ENCODE measurements at regions not wholly inside any gene's neighbourhood (a gene's known extent, or its start where the extent isn't known, plus 50 kb on each side); places are given as distances from the start of the nearest gene placed in this dataset.

- no peak overlapping the region for H3K4me2 ChIP-seq (ENCODE audit: extremely low read depth, insufficient read depth, low read length)
- no peak overlapping the region for H2AFZ ChIP-seq (ENCODE audit: low read length)
- no peak overlapping the region for H3K4me3 ChIP-seq (replicated peaks in 1 of 4; ENCODE audit: control extremely low read depth in 1 of 4, insufficient read depth in 1 of 4, low read depth in 3 of 4, low read length in 4 of 4)
- no peak for DNase-seq (ENCODE audit: low read depth in 2 of 2)
- no peak overlapping the region for H3K27ac ChIP-seq (ENCODE audit: insufficient read depth, low read length)
- no peaks in the 10 kb centered on the region for H3K4me1 ChIP-seq (ENCODE audit: control insufficient read depth, extremely low read depth, insufficient read depth, low read length)
- H3K36me3 ChIP-seq (ENCODE audit: control insufficient read depth, insufficient read depth, low read length): no peaks in the 10 kb centered on the region
- no peaks in the 10 kb centered on the region for H4K20me1 ChIP-seq (ENCODE audit: control insufficient read depth, extremely low read depth, insufficient read depth, low read length)
- H3K27me3 ChIP-seq (ENCODE audit: control insufficient read depth, insufficient read depth, low read length): no peaks in the 10 kb centered on the region
- H3K9ac ChIP-seq (ENCODE audit: insufficient read depth, low read length): no peak overlapping the region
- no peak for TF ChIP-seq EZH2 (IDR thresholded peaks at IDR 0.05; ENCODE audit: low read length, missing control alignments)
- no peak for TF ChIP-seq CTCF (conservative IDR thresholded peaks at IDR 0.05 in 1 of 2, IDR thresholded peaks at IDR 0.05 in 1 of 2; ENCODE audit: low read depth in 1 of 2, low read length in 2 of 2)
- H3K9me3 ChIP-seq (ENCODE audit: control insufficient read depth, insufficient read depth, low read depth, low read length): no peaks in the 10 kb centered on the region
- no peaks in the 10 kb centered on the region for H3K79me2 ChIP-seq (ENCODE audit: control insufficient read depth, insufficient read depth, low read length)
These were observed 213.7 kb upstream of the VCX3A start for GRCh38 chrX:6748595-6748994.

GRCh38 chrX:6738518-6739470 is 203.9 kb upstream of the VCX3A start:
- no peaks in the 10 kb centered on the region for H3K27me3 ChIP-seq (ENCODE audit: control insufficient read depth, insufficient read depth, low read length)
- H2AFZ ChIP-seq (ENCODE audit: low read length): no peak overlapping the region
- no peak overlapping the region for H3K4me3 ChIP-seq (replicated peaks in 1 of 4; ENCODE audit: control extremely low read depth in 1 of 4, insufficient read depth in 1 of 4, low read depth in 3 of 4, low read length in 4 of 4)
- TF ChIP-seq CTCF (conservative IDR thresholded peaks at IDR 0.05 in 1 of 2, IDR thresholded peaks at IDR 0.05 in 1 of 2; ENCODE audit: low read depth in 1 of 2, low read length in 2 of 2) (no peak), EZH2 (IDR thresholded peaks at IDR 0.05; ENCODE audit: low read length, missing control alignments) (no peak)
- no peaks in the 10 kb centered on the region for H3K9me3 ChIP-seq (ENCODE audit: control insufficient read depth, insufficient read depth, low read depth, low read length)
- no peak overlapping the region for H3K4me2 ChIP-seq (ENCODE audit: extremely low read depth, insufficient read depth, low read length)
- no peak for DNase-seq (ENCODE audit: low read depth in 2 of 2)
- H3K79me2 ChIP-seq (ENCODE audit: control insufficient read depth, insufficient read depth, low read length): no peaks in the 10 kb centered on the region
- no peak overlapping the region for H3K9ac ChIP-seq (ENCODE audit: insufficient read depth, low read length)
- H3K27ac ChIP-seq (ENCODE audit: insufficient read depth, low read length): no peak overlapping the region
- no peaks in the 10 kb centered on the region for H3K36me3 ChIP-seq (ENCODE audit: control insufficient read depth, insufficient read depth, low read length)
- no peaks in the 10 kb centered on the region for H4K20me1 ChIP-seq (ENCODE audit: control insufficient read depth, extremely low read depth, insufficient read depth, low read length)
- no peaks in the 10 kb centered on the region for H3K4me1 ChIP-seq (ENCODE audit: control insufficient read depth, extremely low read depth, insufficient read depth, low read length)

GRCh38 chrX:6734844-6735634 is 200.1 kb upstream of the VCX3A start:
- H3K4me2 ChIP-seq (ENCODE audit: extremely low read depth, insufficient read depth, low read length): no peak overlapping the region
- H3K27ac ChIP-seq (ENCODE audit: insufficient read depth, low read length): no peak overlapping the region
- no peaks in the 10 kb centered on the region for H4K20me1 ChIP-seq (ENCODE audit: control insufficient read depth, extremely low read depth, insufficient read depth, low read length)
- TF ChIP-seq EZH2 (IDR thresholded peaks at IDR 0.05; ENCODE audit: low read length, missing control alignments): no peak
- TF ChIP-seq CTCF (conservative IDR thresholded peaks at IDR 0.05 in 1 of 2, IDR thresholded peaks at IDR 0.05 in 1 of 2; ENCODE audit: low read depth in 1 of 2, low read length in 2 of 2): no peak
- H3K9ac ChIP-seq (ENCODE audit: insufficient read depth, low read length): no peak overlapping the region
- H3K27me3 ChIP-seq (ENCODE audit: control insufficient read depth, insufficient read depth, low read length): no peaks in the 10 kb centered on the region
- H3K4me1 ChIP-seq (ENCODE audit: control insufficient read depth, extremely low read depth, insufficient read depth, low read length): no peaks in the 10 kb centered on the region
- no peak overlapping the region for H2AFZ ChIP-seq (ENCODE audit: low read length)
- H3K4me3 ChIP-seq (replicated peaks in 1 of 4; ENCODE audit: control extremely low read depth in 1 of 4, insufficient read depth in 1 of 4, low read depth in 3 of 4, low read length in 4 of 4): no peak overlapping the region
- no peak for DNase-seq (ENCODE audit: low read depth in 2 of 2)
- H3K36me3 ChIP-seq (ENCODE audit: control insufficient read depth, insufficient read depth, low read length): no peaks in the 10 kb centered on the region
- no peaks in the 10 kb centered on the region for H3K79me2 ChIP-seq (ENCODE audit: control insufficient read depth, insufficient read depth, low read length)
- no peaks in the 10 kb centered on the region for H3K9me3 ChIP-seq (ENCODE audit: control insufficient read depth, insufficient read depth, low read depth, low read length)

All from fibroblast of lung (primary cell).